ENCODE measurements at regions not wholly inside any gene's neighbourhood (a gene's known extent, or its start where the extent isn't known, plus 50 kb on each side); places are given as distances from the start of the nearest gene placed in this dataset.

DNA sequence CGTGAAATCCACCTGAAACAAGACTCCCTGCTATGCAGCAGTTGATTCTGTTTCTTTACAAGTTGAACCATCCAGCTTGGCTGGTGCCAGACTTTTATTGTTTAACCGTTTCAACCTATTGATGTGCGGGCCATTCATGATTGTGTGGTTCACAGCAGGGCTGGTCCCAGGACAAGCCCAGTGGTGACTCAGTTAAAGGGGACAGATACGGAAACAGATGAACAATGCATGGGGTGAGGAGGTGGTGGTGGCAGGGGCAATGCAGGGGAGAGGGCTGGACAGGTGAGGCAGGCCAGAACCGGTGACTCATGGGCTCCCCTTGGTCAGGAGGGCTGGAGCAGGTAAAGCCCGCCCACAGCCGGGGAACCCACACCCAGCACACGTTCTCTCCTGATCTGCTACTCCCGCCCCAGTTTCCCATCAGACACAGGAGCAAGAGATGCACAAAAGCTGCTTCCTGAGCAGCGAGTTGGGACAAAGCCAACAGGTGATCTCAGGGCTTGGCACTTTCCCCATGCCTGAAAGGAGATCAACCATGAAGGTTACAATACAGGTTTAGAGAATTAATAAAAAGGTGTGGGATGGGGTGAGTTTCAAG lies 232.2 kb downstream of the LY86 start:
- no peak for TF ChIP-seq POLR2A (IDR thresholded peaks at IDR 0.05; ENCODE audit: low read length)
- TF ChIP-seq GATA1 (IDR thresholded peaks at IDR 0.05; ENCODE audit: low read depth, low read length) = no peak
